Right lobe of liver (tissue), 6 donors: ENCODE measurements at regions not wholly inside any gene's neighbourhood (a gene's known extent, or its start where the extent isn't known, plus 50 kb on each side); places are given as distances from the start of the nearest gene placed in this dataset.
"Not testable (repeated sequence)": the region's sequence is repeated elsewhere in the genome, so short reads cannot be mapped to it uniquely, and the experiment has no call there.

Experiments used
- ATAC-seq, 4 donors: fragments of 200-7000 bp; cut with Tn5 transposase; one replicate each; pipeline ENCODE4 v1.9.1; 2020; ENCODE audit warnings: mild to moderate bottlenecking in 4 of 4, moderate library complexity in 4 of 4
- DNase-seq, 3 donors: peaks; one replicate each; pipeline ENCODE4 v3.0.0-alpha.2; 2020
- H3K27ac ChIP-seq, 3 donors: fragments of 200-600 bp; one replicate each; pipeline ENCODE4 v1.8.0; 2022
- H3K27me3 ChIP-seq, 2 donors: fragments of 200-600 bp; one replicate each; pipeline ENCODE4 v1.8.0; 2022
- H3K36me3 ChIP-seq, 4 donors: fragments of 200-600 bp; sonication (generic) in 1 of 4; one replicate each; pipeline versions ENCODE4 v1.5.1 to v1.8.0; 2017 to 2022; ENCODE audit warnings: control low read depth in 1 of 4
- H3K4me1 ChIP-seq, 4 donors: fragments of 200-600 bp; sonication (generic) in 1 of 4; one replicate each; pipeline versions ENCODE4 v1.5.1 to v1.8.0; 2017 to 2022; ENCODE audit warnings: control low read depth in 1 of 4
- H3K4me3 ChIP-seq, 3 donors: fragments of 200-600 bp; one replicate each; pipeline ENCODE4 v1.8.0; 2022
- H3K9me3 ChIP-seq, 4 donors: fragments of 200-600 bp; sonication (generic) in 1 of 4; one replicate each; pipeline versions ENCODE4 v1.5.1 to v1.8.0; 2017 to 2022; ENCODE audit warnings: control low read depth in 1 of 4
- POLR2A ChIP-seq: fragments of 450-650 bp; IDR thresholded peaks from one replicate; pipeline ENCODE4 v1.6.1; 2017; ENCODE audit warnings: antibody characterized with exemption, mild to moderate bottlenecking
- WGBS: methylation state at CpG from one replicate; pipeline ENCODE4 v1.1.6; 2018; ENCODE audit warnings: low coverage, low lambda C conversion rate; ENCODE audit not compliant: insufficient coverage; ENCODE audit errors: missing lambda C conversion rate; 5-methylcytosine and 5-hydroxymethylcytosine counted together
- intact Hi-C, 2 donors: fragments of 100-400 bp; cut with DNase I; formaldehyde crosslinking; loops; one replicate each; pipeline versions ENCODE4 v1.11.2 to v1.14.1; 2022
- TF ChIP-seq, protein P1 (sequence below), 4 donors: fragments of 200-600 bp in 3 of 4; fragments of 450-650 bp in 1 of 4; IDR thresholded peaks; one replicate each; pipeline versions ENCODE4 v1.5.1 to v1.8.0; 2016 to 2022; ENCODE audit warnings: antibody characterized with exemption in 4 of 4, mild to moderate bottlenecking in 2 of 4
- donor health status: DM: no; HTN: yes; CAD: no.
- donor health status: DM: no; HTN: no; CAD: no.
- donor health status: DM: no; HTN: no; CAD: no.
- donor health status: DM: no; HTN: yes; CAD: no.
- donor health status: DM: no; HTN: yes; CAD: no.

DNA sequence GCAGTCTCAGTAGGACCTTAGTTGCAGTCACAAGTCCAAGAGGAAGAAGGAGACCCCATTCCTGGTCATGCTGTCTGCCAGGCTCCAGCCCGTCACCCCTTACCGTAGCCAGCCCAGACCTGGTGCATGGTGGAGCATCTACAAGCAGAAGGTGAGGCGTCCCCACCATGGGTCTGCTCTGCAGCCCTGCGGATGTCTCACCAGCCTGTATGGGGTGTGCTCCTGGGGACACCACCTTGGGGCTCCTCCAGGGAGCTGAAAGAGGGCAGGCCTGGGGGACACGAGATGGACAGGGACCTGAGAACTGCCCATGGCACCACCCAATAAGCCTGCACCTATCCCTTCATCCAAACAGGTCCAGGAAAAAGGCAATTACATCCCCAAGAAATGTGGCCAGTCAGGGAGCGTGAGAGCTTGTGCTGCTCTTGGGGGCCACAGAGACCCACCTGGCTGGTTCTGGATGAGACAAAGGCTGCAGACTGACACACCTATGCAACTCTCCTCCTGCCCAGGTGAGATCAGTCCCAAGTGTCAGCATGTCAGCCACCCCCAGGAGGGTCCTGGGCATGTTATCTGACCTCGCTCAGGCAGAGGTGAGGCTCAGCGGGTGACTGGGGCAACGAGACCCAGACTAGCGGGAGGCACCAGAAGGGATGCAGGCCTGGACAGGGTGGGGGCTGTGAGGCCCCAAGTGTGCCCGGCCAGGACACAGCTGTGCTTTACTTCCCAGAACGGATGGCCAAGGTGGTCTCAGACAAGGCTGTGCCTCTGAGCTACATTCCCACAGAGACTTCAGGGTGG, 84.5 kb upstream of the RET start:
- Histone ChIP-seq H3K4me3 (no peak overlapping the region), H3K27ac (no peak overlapping the region), H3K27me3 (no peaks in the 10 kb centered on the region), H3K9me3 (no peaks in the 10 kb centered on the region), H3K4me1 (no peaks in the 10 kb centered on the region), H3K36me3 (no peaks in the 10 kb centered on the region)
- 100% methylated on average over 1 of the region's 12 CpGs for WGBS
- intact Hi-C loops = no loop called here
- ATAC-seq (no peak), DNase-seq (peak in 1 of 3 donors; percentile 39)
- no peak for TF ChIP-seq POLR2A
- TF ChIP-seq, protein P1, sequence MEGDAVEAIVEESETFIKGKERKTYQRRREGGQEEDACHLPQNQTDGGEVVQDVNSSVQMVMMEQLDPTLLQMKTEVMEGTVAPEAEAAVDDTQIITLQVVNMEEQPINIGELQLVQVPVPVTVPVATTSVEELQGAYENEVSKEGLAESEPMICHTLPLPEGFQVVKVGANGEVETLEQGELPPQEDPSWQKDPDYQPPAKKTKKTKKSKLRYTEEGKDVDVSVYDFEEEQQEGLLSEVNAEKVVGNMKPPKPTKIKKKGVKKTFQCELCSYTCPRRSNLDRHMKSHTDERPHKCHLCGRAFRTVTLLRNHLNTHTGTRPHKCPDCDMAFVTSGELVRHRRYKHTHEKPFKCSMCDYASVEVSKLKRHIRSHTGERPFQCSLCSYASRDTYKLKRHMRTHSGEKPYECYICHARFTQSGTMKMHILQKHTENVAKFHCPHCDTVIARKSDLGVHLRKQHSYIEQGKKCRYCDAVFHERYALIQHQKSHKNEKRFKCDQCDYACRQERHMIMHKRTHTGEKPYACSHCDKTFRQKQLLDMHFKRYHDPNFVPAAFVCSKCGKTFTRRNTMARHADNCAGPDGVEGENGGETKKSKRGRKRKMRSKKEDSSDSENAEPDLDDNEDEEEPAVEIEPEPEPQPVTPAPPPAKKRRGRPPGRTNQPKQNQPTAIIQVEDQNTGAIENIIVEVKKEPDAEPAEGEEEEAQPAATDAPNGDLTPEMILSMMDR (IDR thresholded peaks at IDR 0.05) = no peak

DNA sequence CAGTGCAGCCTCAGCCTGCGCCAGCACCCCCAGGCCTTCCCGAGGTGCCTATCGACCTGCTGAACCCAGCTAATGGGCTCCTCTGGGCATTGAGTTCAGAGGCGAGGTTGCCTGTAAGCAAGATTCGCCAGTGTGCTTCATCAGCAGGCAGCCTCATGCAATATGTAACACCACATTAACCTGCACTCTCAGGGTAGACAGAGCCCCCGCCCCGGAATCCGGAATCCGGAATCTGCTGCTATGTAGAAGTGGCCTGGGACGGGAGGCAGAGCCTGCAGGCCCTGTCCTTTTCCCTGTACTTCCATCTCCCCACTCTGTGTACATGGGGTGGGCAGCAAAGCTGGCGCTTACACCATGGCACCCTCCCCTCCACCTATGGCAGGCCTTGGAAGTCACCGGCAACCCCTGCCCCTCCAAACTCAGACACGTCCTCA, 83.9 kb upstream of the RET start:
- Histone ChIP-seq H3K9me3 (no peaks in the 10 kb centered on the region), H3K27me3 (no peaks in the 10 kb centered on the region), H3K36me3 (no peaks in the 10 kb centered on the region), H3K4me3 (no peak overlapping the region), H3K4me1 (no peaks in the 10 kb centered on the region), H3K27ac (no peak overlapping the region)
- ATAC-seq (no peak), DNase-seq (peak in 1 of 3 donors; percentile 30)
- intact Hi-C loops = no loop called here
- no peak for TF ChIP-seq POLR2A
- WGBS = 77% methylated on average over 7 of the region's 13 CpGs

DNA sequence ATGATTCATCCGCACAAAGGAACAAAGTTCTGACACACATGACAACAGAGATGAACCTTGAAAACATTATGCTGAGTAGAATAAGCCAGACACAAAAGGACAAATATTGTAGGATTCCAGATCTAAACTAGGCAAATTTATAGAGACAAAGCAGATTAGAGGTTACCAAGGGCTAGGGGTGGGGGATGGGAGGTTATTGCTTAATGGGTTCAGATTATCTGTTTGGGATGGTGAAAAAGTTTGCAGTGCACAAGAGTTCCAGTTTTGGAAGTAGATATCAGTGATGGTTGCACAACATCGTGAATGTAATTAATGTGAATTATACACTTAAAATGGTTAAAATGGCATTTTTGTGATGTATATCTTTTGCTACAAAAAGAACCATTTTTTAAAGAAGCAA, 82.0 kb upstream of the RET start:
- H3K9me3 ChIP-seq, H3K36me3 ChIP-seq, H3K27me3 ChIP-seq, intact Hi-C loops, H3K4me1 ChIP-seq, H3K27ac ChIP-seq, H3K4me3 ChIP-seq, DNase-seq: not testable (repeated sequence)
- WGBS = 92% methylated on average over 1 of the region's 2 CpGs
- ATAC-seq = peak; percentile 55 to 76 (median 75)

DNA sequence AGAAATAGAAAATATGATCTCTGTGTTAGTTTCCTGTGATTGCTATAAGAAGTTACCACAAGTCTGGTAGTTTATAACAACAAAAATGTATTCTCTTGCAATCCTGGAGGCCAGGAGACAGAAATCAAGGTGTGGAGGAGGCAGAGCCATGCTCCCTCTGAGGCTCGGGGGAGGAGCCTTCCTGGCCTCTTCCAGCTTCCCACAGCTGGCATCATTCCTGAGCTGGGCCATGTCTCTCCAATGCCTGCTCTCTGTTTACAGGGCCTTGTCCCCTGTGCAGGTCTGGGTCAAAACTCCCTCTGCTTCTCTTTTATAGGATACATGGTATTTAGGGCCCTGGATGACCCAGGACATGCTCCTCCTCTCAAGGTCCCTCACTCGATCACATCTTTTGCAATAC, 81.3 kb upstream of the RET start:
- intact Hi-C loops = no loop called here
- peak; percentile 9 to 79 (median 58) for ATAC-seq

DNA sequence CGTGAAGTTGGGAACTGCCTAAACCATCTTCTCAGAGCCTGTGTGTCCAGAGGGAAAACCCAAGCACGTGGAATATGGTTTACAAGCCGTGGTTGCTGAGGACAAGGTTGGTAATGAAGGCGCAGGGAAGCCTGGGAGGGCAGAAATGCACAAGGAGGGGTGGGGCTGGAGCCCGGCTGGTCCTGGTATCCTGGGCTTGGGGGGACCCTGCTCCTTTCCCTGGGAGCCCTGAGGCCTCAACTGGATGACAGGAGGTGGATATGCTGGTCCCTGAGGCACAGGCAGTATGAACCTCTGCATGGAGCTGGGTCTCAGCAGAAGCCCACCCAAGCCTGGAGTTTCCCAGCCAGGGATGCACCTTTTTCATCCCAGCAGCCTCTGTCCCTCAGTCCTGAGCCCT, 80.3 kb upstream of the RET start:
- no peaks in the 10 kb centered on the region for H3K27me3 ChIP-seq
- ATAC-seq (no peak), DNase-seq (peak in 1 of 3 donors; percentile 36)
- no peaks in the 10 kb centered on the region for H3K9me3 ChIP-seq
- H3K27ac ChIP-seq = no peak overlapping the region
- TF ChIP-seq, protein P1 (IDR thresholded peaks at IDR 0.05) = no peak
- no peak for TF ChIP-seq POLR2A
- H3K4me3 ChIP-seq = no peak overlapping the region
- WGBS = 78% methylated on average over 4 of the region's 5 CpGs
- intact Hi-C loops = no loop called here
- no peaks in the 10 kb centered on the region for H3K36me3 ChIP-seq
- no peaks in the 10 kb centered on the region for H3K4me1 ChIP-seq

More for the DNA sequence above, 81.3 kb upstream of the RET start:
- H3K9me3 ChIP-seq = no peaks in the 10 kb centered on the region
- H3K36me3 ChIP-seq = no peaks in the 10 kb centered on the region
- H3K4me1 ChIP-seq = no peaks in the 10 kb centered on the region
- no peak for TF ChIP-seq POLR2A
- H3K4me3 ChIP-seq = no peak overlapping the region
- H3K27ac ChIP-seq = no peak overlapping the region
- H3K27me3 ChIP-seq = no peaks in the 10 kb centered on the region
- 31% methylated on average over 2 of the region's 2 CpGs for WGBS
- peak; percentile 22 to 56 (median 51) for DNase-seq

DNA sequence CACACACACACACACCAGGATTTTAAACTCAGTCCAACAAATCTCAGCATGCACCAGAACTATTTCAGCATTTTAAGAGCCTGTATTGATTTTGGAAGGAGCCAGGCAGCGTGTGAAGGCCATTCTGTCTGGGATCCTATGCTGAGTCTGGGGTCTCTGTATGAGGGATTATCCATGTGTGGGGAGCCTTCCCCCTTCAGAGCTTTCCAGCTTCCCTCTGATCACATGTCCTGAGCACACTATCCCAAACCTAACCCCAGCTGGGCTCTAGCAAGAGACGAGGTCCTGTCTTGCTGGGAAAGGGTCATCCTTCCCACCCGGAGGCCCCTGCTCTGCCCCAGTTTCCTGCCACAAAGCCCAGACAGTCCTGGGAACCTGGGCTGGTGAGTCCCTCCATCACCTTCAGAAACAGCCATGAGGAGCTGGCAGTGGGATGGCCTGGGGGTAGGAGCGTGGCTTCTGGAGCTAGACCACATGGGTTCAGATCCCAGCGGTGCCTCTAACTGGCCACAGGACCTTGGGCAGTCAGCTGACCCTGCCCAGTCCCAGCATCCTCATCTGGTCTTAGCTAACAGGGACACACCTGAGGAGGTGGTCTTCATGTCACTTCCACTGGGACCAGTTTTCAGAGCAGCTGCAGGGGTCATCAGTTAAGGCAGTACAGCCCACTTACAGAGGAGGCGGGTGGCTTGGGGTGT, 79.6 kb upstream of the RET start:
- Histone ChIP-seq H3K27me3 (no peaks in the 10 kb centered on the region), H3K4me1 (no peaks in the 10 kb centered on the region), H3K9me3 (no peaks in the 10 kb centered on the region), H3K36me3 (no peaks in the 10 kb centered on the region), H3K27ac (no peak overlapping the region), H3K4me3 (no peak overlapping the region)
- DNase-seq (no peak), ATAC-seq (no peak)
- WGBS = 11% methylated on average over 1 of the region's 6 CpGs
- TF ChIP-seq, protein P1 (IDR thresholded peaks at IDR 0.05) = no peak
- TF ChIP-seq POLR2A = no peak
- intact Hi-C loops = no loop called here
